ENCODE measurements at regions not wholly inside any gene's neighbourhood (a gene's known extent, or its start where the extent isn't known, plus 50 kb on each side); places are given as distances from the start of the nearest gene placed in this dataset.

DNA sequence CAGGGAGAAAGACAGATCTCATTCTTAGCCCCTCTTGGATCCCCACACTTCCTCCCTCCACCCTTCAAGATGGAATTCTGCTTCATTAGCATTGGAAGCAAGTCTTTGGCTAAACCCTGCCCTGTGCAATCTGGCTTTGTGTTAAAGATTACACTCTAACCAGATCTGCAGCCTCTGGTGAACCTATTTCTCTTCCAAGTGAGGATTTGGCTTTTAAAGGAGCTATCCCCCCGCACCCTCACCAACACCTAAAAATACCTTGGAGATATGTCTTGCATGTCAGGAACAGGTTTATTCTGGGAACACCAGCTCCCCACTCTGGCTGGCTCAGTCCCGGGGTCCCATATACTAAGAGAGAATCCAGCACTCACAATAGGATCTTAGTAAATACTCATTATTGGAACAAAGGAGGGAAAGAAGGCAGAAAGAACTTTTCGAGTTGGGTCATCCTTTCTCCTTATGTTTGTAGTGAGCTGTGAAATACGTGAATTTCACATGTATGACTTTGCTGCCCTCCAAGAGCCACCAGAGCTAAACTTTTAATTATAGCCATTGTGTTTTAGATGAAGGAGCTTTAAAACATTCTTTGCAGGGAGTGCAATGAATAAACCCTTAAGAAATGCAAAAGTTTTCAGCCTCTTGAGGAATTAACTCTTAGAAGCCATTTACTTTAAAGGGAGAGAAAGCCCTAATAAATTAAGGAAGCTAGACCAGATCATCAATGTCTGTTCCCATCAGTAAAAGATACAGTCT is 53.7 kb upstream of the HRH2 start (continued):
- TF ChIP-seq ETS2 (tag; IDR thresholded peaks at IDR 0.05; ENCODE audit: borderline replicate concordance, poor library complexity, severe bottlenecking) = no peak
- TF ChIP-seq, protein P1, sequence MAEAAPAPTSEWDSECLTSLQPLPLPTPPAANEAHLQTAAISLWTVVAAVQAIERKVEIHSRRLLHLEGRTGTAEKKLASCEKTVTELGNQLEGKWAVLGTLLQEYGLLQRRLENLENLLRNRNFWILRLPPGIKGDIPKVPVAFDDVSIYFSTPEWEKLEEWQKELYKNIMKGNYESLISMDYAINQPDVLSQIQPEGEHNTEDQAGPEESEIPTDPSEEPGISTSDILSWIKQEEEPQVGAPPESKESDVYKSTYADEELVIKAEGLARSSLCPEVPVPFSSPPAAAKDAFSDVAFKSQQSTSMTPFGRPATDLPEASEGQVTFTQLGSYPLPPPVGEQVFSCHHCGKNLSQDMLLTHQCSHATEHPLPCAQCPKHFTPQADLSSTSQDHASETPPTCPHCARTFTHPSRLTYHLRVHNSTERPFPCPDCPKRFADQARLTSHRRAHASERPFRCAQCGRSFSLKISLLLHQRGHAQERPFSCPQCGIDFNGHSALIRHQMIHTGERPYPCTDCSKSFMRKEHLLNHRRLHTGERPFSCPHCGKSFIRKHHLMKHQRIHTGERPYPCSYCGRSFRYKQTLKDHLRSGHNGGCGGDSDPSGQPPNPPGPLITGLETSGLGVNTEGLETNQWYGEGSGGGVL (CRISPR knock-in tag; IDR thresholded peaks at IDR 0.05) = no peak
- TF ChIP-seq PHB (CRISPR knock-in tag; IDR thresholded peaks at IDR 0.05) = no peak
- TF ChIP-seq, protein P2, sequence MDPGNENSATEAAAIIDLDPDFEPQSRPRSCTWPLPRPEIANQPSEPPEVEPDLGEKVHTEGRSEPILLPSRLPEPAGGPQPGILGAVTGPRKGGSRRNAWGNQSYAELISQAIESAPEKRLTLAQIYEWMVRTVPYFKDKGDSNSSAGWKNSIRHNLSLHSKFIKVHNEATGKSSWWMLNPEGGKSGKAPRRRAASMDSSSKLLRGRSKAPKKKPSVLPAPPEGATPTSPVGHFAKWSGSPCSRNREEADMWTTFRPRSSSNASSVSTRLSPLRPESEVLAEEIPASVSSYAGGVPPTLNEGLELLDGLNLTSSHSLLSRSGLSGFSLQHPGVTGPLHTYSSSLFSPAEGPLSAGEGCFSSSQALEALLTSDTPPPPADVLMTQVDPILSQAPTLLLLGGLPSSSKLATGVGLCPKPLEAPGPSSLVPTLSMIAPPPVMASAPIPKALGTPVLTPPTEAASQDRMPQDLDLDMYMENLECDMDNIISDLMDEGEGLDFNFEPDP (CRISPR knock-in tag; IDR thresholded peaks at IDR 0.05) = no peak
- no peak for TF ChIP-seq JUND (IDR thresholded peaks at IDR 0.05; ENCODE audit: borderline replicate concordance, low read depth, low read length)
- TF ChIP-seq JUND (tag; IDR thresholded peaks at IDR 0.05; ENCODE audit: borderline replicate concordance, low read depth, low read length) = no peak

DNA sequence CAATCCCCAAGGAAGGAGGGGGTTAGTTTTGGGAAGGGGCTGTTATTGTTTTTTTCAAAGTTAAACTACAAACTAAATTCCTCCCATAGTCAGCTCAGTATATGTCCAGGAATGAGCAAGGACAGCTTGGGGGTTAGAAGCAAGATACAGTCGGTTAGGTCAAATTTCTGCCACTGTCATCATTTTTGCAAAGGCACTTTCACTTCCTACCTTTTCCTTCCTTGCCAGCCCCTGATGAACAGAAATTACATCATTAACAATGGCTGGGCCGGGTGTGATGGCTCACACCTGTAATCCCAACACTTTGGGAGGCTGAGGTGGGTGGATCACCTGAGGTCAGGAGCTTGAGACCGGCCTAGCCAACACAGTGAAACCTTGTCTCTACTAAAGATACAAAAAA is 51.5 kb upstream of the HRH2 start:
- Histone ChIP-seq H3K9me3 (replicated peaks; ENCODE audit: control insufficient read depth, insufficient read depth, low read depth, low read length) (no peaks in the 10 kb centered on the region), H3K4me2 (ENCODE audit: insufficient read depth, low read length) (no peak overlapping the region), H3K4me1 (replicated peaks in 1 of 2; ENCODE audit: control insufficient read depth in 2 of 2, insufficient read depth in 2 of 2, low read length in 2 of 2) (no peaks in the 10 kb centered on the region), H3K9ac (ENCODE audit: insufficient read depth in 1 of 2, low read depth in 2 of 2, low read length in 2 of 2) (no peak overlapping the region), H3K27me3 (ENCODE audit: control insufficient read depth in 2 of 2, insufficient read depth in 2 of 2, low read length in 2 of 2) (peaks cover 0 to 38% of the 10 kb centered on the region in 2 experiments; a peak in 2 of 5 replicates), H2AFZ (ENCODE audit: low read depth, low read length) (no peak overlapping the region), H3K9me1 (ENCODE audit: control insufficient read depth, insufficient read depth, low read length) (peaks cover 3% of the 10 kb centered on the region), H3K27ac (ENCODE audit: extremely low read depth, low read depth, low read length) (no peak overlapping the region), H3K79me2 (ENCODE audit: control insufficient read depth, insufficient read depth, low read length) (no peaks in the 10 kb centered on the region), H4K20me1 (replicated peaks; ENCODE audit: control insufficient read depth, insufficient read depth, low read length) (no peaks in the 10 kb centered on the region), H3K36me3 (ENCODE audit: control insufficient read depth, insufficient read depth, low read length) (no peaks in the 10 kb centered on the region), H3K4me3 (no peak overlapping the region)
- no peak for FAIRE-seq
- in situ Hi-C loops (cut with MboI) (no loop called here), intact Hi-C loops (cut with micrococcal nuclease) (no loop called here)
- no peak for DNase-seq (ENCODE audit: extremely low read depth in 1 of 4, low spot score in 3 of 4)
- no TSS peak for BruUV-seq (replicated peaks)
- no peak for ATAC-seq
- WGBS (ENCODE audit: insufficient coverage, low coverage, missing lambda C conversion rate) = 4% methylated on average over 3 of the region's 3 CpGs
- ChIA-PET POLR2A (interaction anchor here (1.2 kb wide), 1 partner anchor 9 kb away, joined by 3 read pairs; no protein-coding TSS in a partner anchor), CTCF (ENCODE audit: low intra/inter-chr PET ratio) (no interaction called here)
- peak; percentile 62 for TF ChIP-seq ZNF316 (IDR thresholded peaks at IDR 0.05)
- TF ChIP-seq, protein P3, sequence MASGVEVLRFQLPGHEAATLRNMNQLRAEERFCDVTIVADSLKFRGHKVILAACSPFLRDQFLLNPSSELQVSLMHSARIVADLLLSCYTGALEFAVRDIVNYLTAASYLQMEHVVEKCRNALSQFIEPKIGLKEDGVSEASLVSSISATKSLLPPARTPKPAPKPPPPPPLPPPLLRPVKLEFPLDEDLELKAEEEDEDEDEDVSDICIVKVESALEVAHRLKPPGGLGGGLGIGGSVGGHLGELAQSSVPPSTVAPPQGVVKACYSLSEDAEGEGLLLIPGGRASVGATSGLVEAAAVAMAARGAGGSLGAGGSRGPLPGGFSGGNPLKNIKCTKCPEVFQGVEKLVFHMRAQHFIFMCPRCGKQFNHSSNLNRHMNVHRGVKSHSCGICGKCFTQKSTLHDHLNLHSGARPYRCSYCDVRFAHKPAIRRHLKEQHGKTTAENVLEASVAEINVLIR (CRISPR knock-in tag; IDR thresholded peaks at IDR 0.05) = no peak
- TF ChIP-seq C11orf30 (IDR thresholded peaks at IDR 0.05; ENCODE audit: low read depth) = peak; percentile 21; the same call in 1 of the 2 replicates
- no peak for TF ChIP-seq POLR2AphosphoS5 (IDR thresholded peaks at IDR 0.05; ENCODE audit: control insufficient read depth, insufficient read depth, low read depth, low read length)
- peak; percentile 23; the same call in 1 of the 2 replicates for TF ChIP-seq MAFF (IDR thresholded peaks at IDR 0.05; ENCODE audit: low read length)
- TF ChIP-seq, protein P4, sequence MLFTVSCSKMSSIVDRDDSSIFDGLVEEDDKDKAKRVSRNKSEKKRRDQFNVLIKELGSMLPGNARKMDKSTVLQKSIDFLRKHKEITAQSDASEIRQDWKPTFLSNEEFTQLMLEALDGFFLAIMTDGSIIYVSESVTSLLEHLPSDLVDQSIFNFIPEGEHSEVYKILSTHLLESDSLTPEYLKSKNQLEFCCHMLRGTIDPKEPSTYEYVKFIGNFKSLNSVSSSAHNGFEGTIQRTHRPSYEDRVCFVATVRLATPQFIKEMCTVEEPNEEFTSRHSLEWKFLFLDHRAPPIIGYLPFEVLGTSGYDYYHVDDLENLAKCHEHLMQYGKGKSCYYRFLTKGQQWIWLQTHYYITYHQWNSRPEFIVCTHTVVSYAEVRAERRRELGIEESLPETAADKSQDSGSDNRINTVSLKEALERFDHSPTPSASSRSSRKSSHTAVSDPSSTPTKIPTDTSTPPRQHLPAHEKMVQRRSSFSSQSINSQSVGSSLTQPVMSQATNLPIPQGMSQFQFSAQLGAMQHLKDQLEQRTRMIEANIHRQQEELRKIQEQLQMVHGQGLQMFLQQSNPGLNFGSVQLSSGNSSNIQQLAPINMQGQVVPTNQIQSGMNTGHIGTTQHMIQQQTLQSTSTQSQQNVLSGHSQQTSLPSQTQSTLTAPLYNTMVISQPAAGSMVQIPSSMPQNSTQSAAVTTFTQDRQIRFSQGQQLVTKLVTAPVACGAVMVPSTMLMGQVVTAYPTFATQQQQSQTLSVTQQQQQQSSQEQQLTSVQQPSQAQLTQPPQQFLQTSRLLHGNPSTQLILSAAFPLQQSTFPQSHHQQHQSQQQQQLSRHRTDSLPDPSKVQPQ (CRISPR knock-in tag; IDR thresholded peaks at IDR 0.05; ENCODE audit: borderline replicate concordance) = no peak
- no peak for TF ChIP-seq ZSCAN32 (CRISPR knock-in tag; IDR thresholded peaks at IDR 0.05)
